Mammary epithelial cell (primary cell): ENCODE measurements at regions not wholly inside any gene's neighbourhood (a gene's known extent, or its start where the extent isn't known, plus 50 kb on each side); places are given as distances from the start of the nearest gene placed in this dataset.

Source experiments
- CTCF ChIP-seq, 2 donors: IDR thresholded peaks in 1 of 2; conservative IDR thresholded peaks in 1 of 2; 2 replicates each; pipeline ENCODE4 v1.5.1; 2011 to 2012; ENCODE audit warnings: inconsistent platforms in 2 of 2, low read length in 2 of 2, mild to moderate bottlenecking in 2 of 2, control low read depth in 1 of 2, low read depth in 1 of 2; ENCODE audit not compliant: insufficient read depth in 1 of 2; ENCODE audit errors: extremely low read depth in 1 of 2
- EZH2 ChIP-seq: IDR thresholded peaks from 2 replicates; pipeline ENCODE4 v1.6.1; 2012; ENCODE audit warnings: low read length, inconsistent platforms, borderline replicate concordance

GRCh38 chr7:19560111-19560883, 148.5 kb downstream of the POLR1F start:
- TF ChIP-seq CTCF (conservative IDR thresholded peaks at IDR 0.05 in 1 of 2, IDR thresholded peaks at IDR 0.05 in 1 of 2; ENCODE audit: extremely low read depth in 1 of 2, insufficient read depth in 1 of 2, low read depth in 1 of 2, low read length in 2 of 2) (no peak), EZH2 (no peak)
